ENCODE measurements at regions not wholly inside any gene's neighbourhood (a gene's known extent, or its start where the extent isn't known, plus 50 kb on each side); places are given as distances from the start of the nearest gene placed in this dataset.

- Mint-ChIP-seq H3K4me1 (ENCODE audit: low read depth, unreplicated experiment) (peaks cover 25% of the 10 kb centered on the region), H3K36me3 (ENCODE audit: insufficient read depth, unreplicated experiment) (peaks cover 4% of the 10 kb centered on the region), H3K27ac (ENCODE audit: unreplicated experiment) (no peak overlapping the region), H3K27me3 (ENCODE audit: unreplicated experiment) (no peaks in the 10 kb centered on the region), H3K4me3 (ENCODE audit: low read depth, unreplicated experiment) (no peak overlapping the region), H3K9me3 (ENCODE audit: low read depth, unreplicated experiment) (no peaks in the 10 kb centered on the region)
- intact Hi-C loops (cut with micrococcal nuclease; ENCODE audit: unreplicated experiment): loop anchor here (10.0 kb wide), 1 partner anchor 145 kb away; no protein-coding TSS in a partner anchor
- no peak for TF ChIP-seq CTCF (IDR thresholded peaks at IDR 0.05; ENCODE audit: unreplicated experiment)
- DNase-seq: no peak
- no TSS peak for BruUV-seq (replicated peaks)
- CTCF ChIA-PET: no interaction called here
These were observed 120.5 kb upstream of the FGF3 start for GRCh38 chr11:69939551-69940245.

GRCh38 chr11:69940246-69940610 lies 121.0 kb upstream of the FGF3 start:
- no TSS peak for BruUV-seq (replicated peaks)
- peaks cover 20% of the 10 kb centered on the region for H3K4me1 Mint-ChIP-seq (ENCODE audit: low read depth, unreplicated experiment)
- peaks cover 2% of the 10 kb centered on the region for H3K36me3 Mint-ChIP-seq (ENCODE audit: insufficient read depth, unreplicated experiment)
- no peak for TF ChIP-seq CTCF (IDR thresholded peaks at IDR 0.05; ENCODE audit: unreplicated experiment)
- DNase-seq: no peak
- CTCF ChIA-PET: no interaction called here
- H3K4me3 Mint-ChIP-seq (ENCODE audit: low read depth, unreplicated experiment): no peak overlapping the region
- intact Hi-C loops (cut with micrococcal nuclease; ENCODE audit: unreplicated experiment): loop anchor here (10.0 kb wide), 1 partner anchor 145 kb away; no protein-coding TSS in a partner anchor
- no peaks in the 10 kb centered on the region for H3K27me3 Mint-ChIP-seq (ENCODE audit: unreplicated experiment)
- no peaks in the 10 kb centered on the region for H3K9me3 Mint-ChIP-seq (ENCODE audit: low read depth, unreplicated experiment)
- no peak overlapping the region for H3K27ac Mint-ChIP-seq (ENCODE audit: unreplicated experiment)

GRCh38 chr11:69941546-69942332 lies 122.5 kb upstream of the FGF3 start:
- no TSS peak for BruUV-seq (replicated peaks)
- H3K27ac Mint-ChIP-seq (ENCODE audit: unreplicated experiment): no peak overlapping the region
- CTCF ChIA-PET: no interaction called here
- H3K27me3 Mint-ChIP-seq (ENCODE audit: unreplicated experiment): no peaks in the 10 kb centered on the region
- H3K4me1 Mint-ChIP-seq (ENCODE audit: low read depth, unreplicated experiment): peaks cover 9% of the 10 kb centered on the region
- intact Hi-C loops (cut with micrococcal nuclease; ENCODE audit: unreplicated experiment): loop anchor here (10.0 kb wide), 1 partner anchor 143 kb away; no protein-coding TSS in a partner anchor
- H3K4me3 Mint-ChIP-seq (ENCODE audit: low read depth, unreplicated experiment): no peak overlapping the region
- H3K36me3 Mint-ChIP-seq (ENCODE audit: insufficient read depth, unreplicated experiment): no peaks in the 10 kb centered on the region
- TF ChIP-seq CTCF (IDR thresholded peaks at IDR 0.05; ENCODE audit: unreplicated experiment): no peak
- no peak for DNase-seq
- no peaks in the 10 kb centered on the region for H3K9me3 Mint-ChIP-seq (ENCODE audit: low read depth, unreplicated experiment)

- H3K4me3 Mint-ChIP-seq (ENCODE audit: low read depth, unreplicated experiment): no peak overlapping the region
- H3K9me3 Mint-ChIP-seq (ENCODE audit: low read depth, unreplicated experiment): no peaks in the 10 kb centered on the region
- no TSS peak for BruUV-seq (replicated peaks)
- no peaks in the 10 kb centered on the region for H3K36me3 Mint-ChIP-seq (ENCODE audit: insufficient read depth, unreplicated experiment)
- TF ChIP-seq CTCF (IDR thresholded peaks at IDR 0.05; ENCODE audit: unreplicated experiment): no peak
- DNase-seq: no peak
- CTCF ChIA-PET: no interaction called here
- peaks cover 9% of the 10 kb centered on the region for H3K4me1 Mint-ChIP-seq (ENCODE audit: low read depth, unreplicated experiment)
- intact Hi-C loops (cut with micrococcal nuclease; ENCODE audit: unreplicated experiment): loop anchor here (10.0 kb wide), 1 partner anchor 142 kb away; no protein-coding TSS in a partner anchor
- peak overlapping the region; percentile 48 for H3K27ac Mint-ChIP-seq (ENCODE audit: unreplicated experiment)
- H3K27me3 Mint-ChIP-seq (ENCODE audit: unreplicated experiment): no peaks in the 10 kb centered on the region
These were observed 123.2 kb upstream of the FGF3 start for GRCh38 chr11:69942333-69942820.
